22Rv1 (cell line): ENCODE measurements at regions not wholly inside any gene's neighbourhood (a gene's known extent, or its start where the extent isn't known, plus 50 kb on each side); places are given as distances from the start of the nearest gene placed in this dataset.

Source experiments
- ZFX ChIP-seq: fragments of 450-650 bp; IDR thresholded peaks from 2 replicates; pipeline ENCODE4 v1.6.1; 2017; ENCODE audit warnings: antibody characterized with exemption, borderline replicate concordance
- TF ChIP-seq, protein P1 (sequence below): fragments of 450-650 bp; IDR thresholded peaks from 2 replicates; pipeline ENCODE4 v1.5.1; 2017; ENCODE audit warnings: mild to moderate bottlenecking

DNA sequence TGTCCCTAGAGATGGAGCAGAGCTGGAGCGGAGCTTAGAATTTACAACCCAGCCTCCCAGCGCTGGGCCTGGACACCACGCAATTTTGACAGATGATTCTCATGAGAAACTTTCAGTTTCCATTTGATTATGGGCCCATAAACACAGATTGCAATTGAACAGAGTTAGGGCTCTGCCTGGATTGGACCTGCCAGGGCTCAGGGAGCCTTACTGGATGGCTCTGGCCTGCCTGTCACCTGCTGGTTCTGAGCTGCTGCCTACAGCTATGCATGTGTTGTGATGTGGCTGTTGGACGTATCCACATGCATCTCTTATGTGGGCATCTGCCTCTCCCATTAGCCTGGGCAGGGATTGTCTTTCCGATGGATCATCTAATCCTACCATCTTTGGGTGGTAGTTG is 73.4 kb upstream of the SDK2 start:
- TF ChIP-seq, protein P1, sequence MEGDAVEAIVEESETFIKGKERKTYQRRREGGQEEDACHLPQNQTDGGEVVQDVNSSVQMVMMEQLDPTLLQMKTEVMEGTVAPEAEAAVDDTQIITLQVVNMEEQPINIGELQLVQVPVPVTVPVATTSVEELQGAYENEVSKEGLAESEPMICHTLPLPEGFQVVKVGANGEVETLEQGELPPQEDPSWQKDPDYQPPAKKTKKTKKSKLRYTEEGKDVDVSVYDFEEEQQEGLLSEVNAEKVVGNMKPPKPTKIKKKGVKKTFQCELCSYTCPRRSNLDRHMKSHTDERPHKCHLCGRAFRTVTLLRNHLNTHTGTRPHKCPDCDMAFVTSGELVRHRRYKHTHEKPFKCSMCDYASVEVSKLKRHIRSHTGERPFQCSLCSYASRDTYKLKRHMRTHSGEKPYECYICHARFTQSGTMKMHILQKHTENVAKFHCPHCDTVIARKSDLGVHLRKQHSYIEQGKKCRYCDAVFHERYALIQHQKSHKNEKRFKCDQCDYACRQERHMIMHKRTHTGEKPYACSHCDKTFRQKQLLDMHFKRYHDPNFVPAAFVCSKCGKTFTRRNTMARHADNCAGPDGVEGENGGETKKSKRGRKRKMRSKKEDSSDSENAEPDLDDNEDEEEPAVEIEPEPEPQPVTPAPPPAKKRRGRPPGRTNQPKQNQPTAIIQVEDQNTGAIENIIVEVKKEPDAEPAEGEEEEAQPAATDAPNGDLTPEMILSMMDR, result no peak
- TF ChIP-seq ZFX, result no peak
